Ishikawa (cell line): ENCODE measurements at regions not wholly inside any gene's neighbourhood (a gene's known extent, or its start where the extent isn't known, plus 50 kb on each side); places are given as distances from the start of the nearest gene placed in this dataset.

Experiments used
- CEBPB ChIP-seq: IDR thresholded peaks from 2 replicates; pipeline ENCODE4 v1.6.1; 2012
- CREB1 ChIP-seq: IDR thresholded peaks from 2 replicates; pipeline ENCODE4 v1.6.1; 2012; ENCODE audit warnings: low read depth
- EGR1 ChIP-seq: IDR thresholded peaks from 2 replicates; pipeline ENCODE4 v1.6.1; 2012
- EP300 ChIP-seq: IDR thresholded peaks from 2 replicates; pipeline ENCODE4 v1.6.1; 2012; ENCODE audit warnings: borderline replicate concordance
- FOXM1 ChIP-seq: IDR thresholded peaks from 2 replicates; pipeline ENCODE4 v1.6.1; 2012; ENCODE audit warnings: low read depth, borderline replicate concordance
- NFIC ChIP-seq: IDR thresholded peaks from 2 replicates; pipeline ENCODE4 v1.6.1; 2012
- RAD21 ChIP-seq: IDR thresholded peaks from 2 replicates; pipeline ENCODE4 v1.6.1; 2012; ENCODE audit warnings: low read depth
- TAF1 ChIP-seq: IDR thresholded peaks from 2 replicates; pipeline ENCODE4 v1.6.1; 2012; ENCODE audit warnings: low read depth, mild to moderate bottlenecking
- TCF12 ChIP-seq: IDR thresholded peaks from 2 replicates; pipeline ENCODE4 v1.6.1; 2012; ENCODE audit warnings: low read depth
- TEAD4 ChIP-seq: IDR thresholded peaks from 2 replicates; pipeline ENCODE4 v1.6.1; 2012
- YY1 ChIP-seq: IDR thresholded peaks from 2 replicates; pipeline ENCODE4 v1.6.1; 2012; ENCODE audit warnings: low read depth
- ZBTB7A ChIP-seq: IDR thresholded peaks from 2 replicates; pipeline ENCODE4 v1.6.1; 2012; ENCODE audit warnings: low read depth
- TF ChIP-seq, protein P1 (sequence below): IDR thresholded peaks from 2 replicates; pipeline ENCODE4 v1.6.1; 2012
- TF ChIP-seq, protein P2 (sequence below): IDR thresholded peaks from 2 replicates; pipeline ENCODE4 v1.6.1; 2012; ENCODE audit warnings: low read depth, mild to moderate bottlenecking
- TF ChIP-seq, protein P3 (sequence below): IDR thresholded peaks from 2 replicates; pipeline ENCODE4 v1.6.1; 2012

DNA sequence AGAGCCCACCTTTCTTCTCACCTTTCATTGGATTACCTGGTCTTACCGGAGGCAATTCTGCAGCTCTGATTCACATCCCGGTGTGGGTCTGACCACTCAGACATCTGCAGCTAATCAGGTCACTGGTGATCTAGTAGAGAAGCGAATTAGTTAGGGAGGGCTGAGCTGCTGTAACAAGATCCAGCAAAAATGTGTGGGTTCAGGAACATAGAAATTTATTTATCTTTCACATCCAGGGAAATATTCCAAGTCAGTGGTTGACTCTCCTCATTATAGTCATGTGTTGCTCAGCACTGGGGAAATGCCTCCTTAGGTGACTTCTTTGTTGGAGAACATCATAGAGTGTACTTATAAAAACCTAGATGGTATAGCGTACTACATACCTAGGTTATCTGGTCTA, 218.7 kb upstream of the PELI2 start:
- TF ChIP-seq CREB1 (no peak), EGR1 (no peak), NFIC (no peak), RAD21 (no peak), CEBPB (no peak), FOXM1 (no peak), TEAD4 (no peak)
- TF ChIP-seq, protein P1, sequence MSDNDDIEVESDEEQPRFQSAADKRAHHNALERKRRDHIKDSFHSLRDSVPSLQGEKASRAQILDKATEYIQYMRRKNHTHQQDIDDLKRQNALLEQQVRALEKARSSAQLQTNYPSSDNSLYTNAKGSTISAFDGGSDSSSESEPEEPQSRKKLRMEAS, result no peak

DNA sequence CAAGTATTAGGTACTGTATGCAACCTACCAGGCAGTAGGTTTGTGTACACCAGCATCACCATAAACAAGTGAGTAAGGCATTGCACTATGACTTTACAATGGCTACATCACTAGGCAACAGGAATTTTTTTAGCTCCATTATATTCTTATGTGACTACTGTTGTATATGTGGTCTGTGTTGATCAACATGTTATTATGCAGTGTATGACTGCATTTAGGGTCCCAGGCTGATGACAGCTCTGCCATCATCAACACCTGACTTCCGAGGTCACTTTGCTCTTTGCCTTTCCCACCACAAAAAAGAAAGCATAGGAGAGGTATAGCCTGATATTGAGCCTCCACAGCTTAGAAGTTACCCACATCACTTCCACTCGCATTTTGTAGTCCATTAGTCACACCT, 217.5 kb upstream of the PELI2 start:
- TF ChIP-seq, protein P2, sequence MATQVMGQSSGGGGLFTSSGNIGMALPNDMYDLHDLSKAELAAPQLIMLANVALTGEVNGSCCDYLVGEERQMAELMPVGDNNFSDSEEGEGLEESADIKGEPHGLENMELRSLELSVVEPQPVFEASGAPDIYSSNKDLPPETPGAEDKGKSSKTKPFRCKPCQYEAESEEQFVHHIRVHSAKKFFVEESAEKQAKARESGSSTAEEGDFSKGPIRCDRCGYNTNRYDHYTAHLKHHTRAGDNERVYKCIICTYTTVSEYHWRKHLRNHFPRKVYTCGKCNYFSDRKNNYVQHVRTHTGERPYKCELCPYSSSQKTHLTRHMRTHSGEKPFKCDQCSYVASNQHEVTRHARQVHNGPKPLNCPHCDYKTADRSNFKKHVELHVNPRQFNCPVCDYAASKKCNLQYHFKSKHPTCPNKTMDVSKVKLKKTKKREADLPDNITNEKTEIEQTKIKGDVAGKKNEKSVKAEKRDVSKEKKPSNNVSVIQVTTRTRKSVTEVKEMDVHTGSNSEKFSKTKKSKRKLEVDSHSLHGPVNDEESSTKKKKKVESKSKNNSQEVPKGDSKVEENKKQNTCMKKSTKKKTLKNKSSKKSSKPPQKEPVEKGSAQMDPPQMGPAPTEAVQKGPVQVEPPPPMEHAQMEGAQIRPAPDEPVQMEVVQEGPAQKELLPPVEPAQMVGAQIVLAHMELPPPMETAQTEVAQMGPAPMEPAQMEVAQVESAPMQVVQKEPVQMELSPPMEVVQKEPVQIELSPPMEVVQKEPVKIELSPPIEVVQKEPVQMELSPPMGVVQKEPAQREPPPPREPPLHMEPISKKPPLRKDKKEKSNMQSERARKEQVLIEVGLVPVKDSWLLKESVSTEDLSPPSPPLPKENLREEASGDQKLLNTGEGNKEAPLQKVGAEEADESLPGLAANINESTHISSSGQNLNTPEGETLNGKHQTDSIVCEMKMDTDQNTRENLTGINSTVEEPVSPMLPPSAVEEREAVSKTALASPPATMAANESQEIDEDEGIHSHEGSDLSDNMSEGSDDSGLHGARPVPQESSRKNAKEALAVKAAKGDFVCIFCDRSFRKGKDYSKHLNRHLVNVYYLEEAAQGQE, result no peak
- TF ChIP-seq TEAD4 (no peak), ZBTB7A (no peak), NFIC (no peak), EGR1 (no peak), FOXM1 (no peak), TAF1 (no peak), YY1 (no peak), CREB1 (no peak), TCF12 (no peak)
- TF ChIP-seq, protein P1, result no peak
- TF ChIP-seq, protein P3, sequence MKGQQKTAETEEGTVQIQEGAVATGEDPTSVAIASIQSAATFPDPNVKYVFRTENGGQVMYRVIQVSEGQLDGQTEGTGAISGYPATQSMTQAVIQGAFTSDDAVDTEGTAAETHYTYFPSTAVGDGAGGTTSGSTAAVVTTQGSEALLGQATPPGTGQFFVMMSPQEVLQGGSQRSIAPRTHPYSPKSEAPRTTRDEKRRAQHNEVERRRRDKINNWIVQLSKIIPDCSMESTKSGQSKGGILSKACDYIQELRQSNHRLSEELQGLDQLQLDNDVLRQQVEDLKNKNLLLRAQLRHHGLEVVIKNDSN, result no peak

DNA sequence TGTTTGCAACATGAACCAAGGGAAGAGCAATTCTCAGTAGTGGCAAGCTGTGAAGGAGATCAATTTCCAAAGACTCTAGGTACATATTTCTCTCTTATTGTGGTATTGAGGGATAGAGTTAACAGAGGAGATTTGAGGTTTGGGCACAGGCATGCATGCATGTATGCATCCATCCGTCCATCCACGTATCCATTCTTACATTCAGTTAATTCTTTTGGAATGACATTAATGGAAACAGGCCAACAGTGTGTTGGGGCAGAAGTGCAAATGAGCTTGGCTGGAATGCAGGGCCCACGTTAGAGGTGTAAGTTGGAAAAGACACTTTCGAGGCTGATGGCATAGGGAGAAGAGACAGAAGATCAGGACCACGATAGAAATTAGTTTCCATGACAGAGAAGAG, 216.9 kb upstream of the PELI2 start:
- TF ChIP-seq NFIC, result no peak
- TF ChIP-seq, protein P3, result no peak
- TF ChIP-seq TCF12, result no peak
- no peak for TF ChIP-seq CEBPB
- TF ChIP-seq, protein P2, result no peak
- no peak for TF ChIP-seq TEAD4
- TF ChIP-seq CREB1, result no peak
- TF ChIP-seq ZBTB7A, result no peak
- TF ChIP-seq, protein P1, result no peak
- no peak for TF ChIP-seq EGR1
- no peak for TF ChIP-seq FOXM1
- TF ChIP-seq TAF1, result no peak

DNA sequence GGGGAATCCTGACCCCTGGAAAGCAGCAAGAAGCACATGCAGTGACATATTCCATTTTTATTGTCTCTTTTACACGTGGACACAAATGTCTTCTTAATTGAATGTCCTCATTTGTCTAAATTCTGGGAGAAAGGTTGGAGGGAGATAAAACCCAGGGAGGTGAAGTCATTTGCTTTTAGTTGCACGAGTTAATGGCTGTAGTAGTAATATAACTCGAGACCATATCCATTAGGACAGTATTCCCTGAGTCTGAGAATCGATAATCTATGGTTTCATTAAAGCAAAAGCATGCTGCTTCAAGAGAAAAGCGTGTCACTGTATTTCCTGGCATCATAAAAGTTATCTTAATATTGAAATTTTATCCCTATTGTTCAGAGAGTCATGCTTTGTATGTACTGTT, 216.0 kb upstream of the PELI2 start:
- TF ChIP-seq RAD21 (no peak), FOXM1 (no peak), EGR1 (no peak), TAF1 (no peak), TCF12 (no peak), NFIC (no peak), ZBTB7A (no peak), CEBPB (no peak)
- TF ChIP-seq, protein P2, result no peak

DNA sequence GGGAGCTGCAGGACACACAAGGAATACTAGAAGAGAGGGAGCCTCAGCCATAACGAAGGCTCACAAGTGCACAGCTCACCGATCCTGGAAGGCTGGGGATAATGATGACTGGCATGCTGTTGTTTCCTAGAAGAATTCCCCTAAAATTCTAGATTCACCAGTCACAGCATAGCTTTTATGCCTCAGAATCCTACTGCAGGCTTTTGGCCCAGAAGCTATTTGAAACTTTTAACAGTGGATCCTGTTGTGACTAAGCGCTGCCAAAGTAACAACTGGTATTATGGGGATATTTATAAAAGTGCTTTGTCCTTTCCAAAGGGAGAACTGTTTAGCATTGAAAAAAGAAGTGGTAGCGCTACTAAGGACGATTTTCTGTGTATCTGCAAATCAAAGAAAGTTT, 214.1 kb upstream of the PELI2 start:
- TF ChIP-seq, protein P1, result no peak
- no peak for TF ChIP-seq TEAD4
- TF ChIP-seq FOXM1, result no peak
- no peak for TF ChIP-seq RAD21
- TF ChIP-seq, protein P2, result no peak
- no peak for TF ChIP-seq TCF12
- no peak for TF ChIP-seq EGR1
- no peak for TF ChIP-seq TAF1
- TF ChIP-seq, protein P3, result no peak
- TF ChIP-seq CEBPB, result no peak
- TF ChIP-seq NFIC, result no peak
- no peak for TF ChIP-seq YY1
- no peak for TF ChIP-seq EP300
- no peak for TF ChIP-seq ZBTB7A
- TF ChIP-seq CREB1, result no peak
